Astrocyte (in vitro differentiated cells and primary cell): ENCODE measurements at regions not wholly inside any gene's neighbourhood (a gene's known extent, or its start where the extent isn't known, plus 50 kb on each side); places are given as distances from the start of the nearest gene placed in this dataset.
"Not testable (repeated sequence)": the region's sequence is repeated elsewhere in the genome, so short reads cannot be mapped to it uniquely, and the experiment has no call there.

Experiments
- CTCF ChIP-seq: IDR thresholded peaks from 2 replicates; pipeline ENCODE4 v1.5.1; 2011; ENCODE audit warnings: low read depth, mild to moderate bottlenecking, inconsistent platforms, low read length, moderate library complexity; ENCODE audit not compliant: insufficient read depth
- EZH2 ChIP-seq: IDR thresholded peaks from 2 replicates; pipeline ENCODE4 v1.6.1; 2012; ENCODE audit warnings: mild to moderate bottlenecking, low read length, inconsistent platforms; ENCODE audit not compliant: insufficient read depth

DNA sequence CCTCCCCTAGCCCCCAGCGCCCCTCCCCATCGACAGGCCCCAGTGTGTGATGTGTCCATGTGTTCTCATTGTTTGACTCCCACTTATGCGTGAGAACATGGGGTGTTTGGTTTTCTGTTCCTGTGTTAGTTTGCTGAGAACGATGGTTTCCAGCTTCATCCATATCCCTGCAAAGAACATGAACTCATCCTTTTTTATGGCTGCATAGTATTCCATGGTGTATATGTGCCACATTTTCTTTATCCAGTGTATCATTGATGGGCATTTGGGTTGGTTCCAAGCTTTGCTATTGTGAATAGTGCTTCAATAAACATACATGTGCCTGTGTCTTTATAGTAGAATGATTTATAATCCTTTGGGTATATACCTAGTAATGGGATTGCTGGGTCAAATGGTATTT, 107.6 kb upstream of the ADGRG2 start:
- TF ChIP-seq EZH2, CTCF: not testable (repeated sequence)
